RWPE1 (cell line): ENCODE measurements at regions not wholly inside any gene's neighbourhood (a gene's known extent, or its start where the extent isn't known, plus 50 kb on each side); places are given as distances from the start of the nearest gene placed in this dataset.

ENCODE experiments used
- CTCF ChIA-PET: fragments of 350-600 bp; sonication (Branson Sonifier 250); formaldehyde crosslinking; extraction: SDS; loops from one replicate; lab custom pipeline; 2021; lab: Yijun Ruan, JAX
- POLR2A ChIA-PET: fragments of 400-600 bp; formaldehyde crosslinking; extraction: SDS; loops from one replicate; lab custom pipeline; 2020; ENCODE audit warnings: antibody characterized with exemption; ENCODE audit not compliant: low non-redundant PET; lab: Yijun Ruan, JAX
- DNase-seq: peaks from one replicate; pipeline ENCODE4 v3.0.0; 2012; ENCODE audit warnings: low spot score
- H3K27ac ChIP-seq: fragments of 450-650 bp; 2 replicates; pipeline ENCODE4 v1.5.1; 2017
- TF ChIP-seq, protein P1 (sequence below): fragments of 450-650 bp; conservative IDR thresholded peaks from 2 replicates; pipeline ENCODE4 v1.5.1; 2017; ENCODE audit warnings: low read depth, mild to moderate bottlenecking

DNA sequence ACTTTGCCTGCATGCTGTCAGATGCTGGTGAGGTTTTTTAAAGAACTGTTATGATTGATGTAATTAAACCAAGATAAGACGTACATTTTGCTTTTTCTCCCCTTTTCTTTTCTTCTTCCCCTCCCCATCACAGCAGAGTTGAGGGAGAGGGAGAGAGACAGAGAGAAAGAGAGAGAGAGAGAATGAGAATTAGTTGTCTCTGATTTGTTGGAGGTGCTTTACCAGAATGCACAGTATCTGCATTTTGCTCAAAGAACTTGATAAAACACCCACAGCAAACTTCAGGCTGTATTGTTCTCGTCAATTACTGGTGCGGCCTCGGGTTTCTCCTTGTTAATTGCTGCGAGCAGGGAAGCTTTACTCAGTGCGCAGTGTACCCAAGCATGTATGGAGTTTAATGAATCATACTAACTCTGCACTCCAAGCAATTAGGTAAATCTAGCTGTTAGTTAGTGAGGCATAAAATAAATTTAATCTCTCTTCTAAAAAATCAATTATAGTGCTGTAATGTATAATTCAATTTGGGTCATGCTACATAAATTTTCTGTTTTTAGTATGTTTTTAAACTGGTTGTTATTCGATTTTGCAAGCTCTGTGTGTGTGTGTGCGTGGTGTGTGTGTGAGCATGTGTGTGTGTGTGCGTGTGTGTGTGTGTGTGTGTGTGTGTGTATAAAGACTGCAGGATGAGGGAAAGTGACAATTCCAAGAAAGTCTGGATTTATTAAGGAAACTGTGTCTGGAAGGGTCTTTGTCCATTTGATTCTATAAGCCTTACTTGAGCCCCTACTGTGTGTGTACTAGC, 273.4 kb downstream of the TLE3 start:
- ChIA-PET POLR2A (no interaction called here), CTCF (no interaction called here)
- DNase-seq: no peak
- TF ChIP-seq, protein P1, sequence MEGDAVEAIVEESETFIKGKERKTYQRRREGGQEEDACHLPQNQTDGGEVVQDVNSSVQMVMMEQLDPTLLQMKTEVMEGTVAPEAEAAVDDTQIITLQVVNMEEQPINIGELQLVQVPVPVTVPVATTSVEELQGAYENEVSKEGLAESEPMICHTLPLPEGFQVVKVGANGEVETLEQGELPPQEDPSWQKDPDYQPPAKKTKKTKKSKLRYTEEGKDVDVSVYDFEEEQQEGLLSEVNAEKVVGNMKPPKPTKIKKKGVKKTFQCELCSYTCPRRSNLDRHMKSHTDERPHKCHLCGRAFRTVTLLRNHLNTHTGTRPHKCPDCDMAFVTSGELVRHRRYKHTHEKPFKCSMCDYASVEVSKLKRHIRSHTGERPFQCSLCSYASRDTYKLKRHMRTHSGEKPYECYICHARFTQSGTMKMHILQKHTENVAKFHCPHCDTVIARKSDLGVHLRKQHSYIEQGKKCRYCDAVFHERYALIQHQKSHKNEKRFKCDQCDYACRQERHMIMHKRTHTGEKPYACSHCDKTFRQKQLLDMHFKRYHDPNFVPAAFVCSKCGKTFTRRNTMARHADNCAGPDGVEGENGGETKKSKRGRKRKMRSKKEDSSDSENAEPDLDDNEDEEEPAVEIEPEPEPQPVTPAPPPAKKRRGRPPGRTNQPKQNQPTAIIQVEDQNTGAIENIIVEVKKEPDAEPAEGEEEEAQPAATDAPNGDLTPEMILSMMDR: no peak
- H3K27ac ChIP-seq: no peak overlapping the region

DNA sequence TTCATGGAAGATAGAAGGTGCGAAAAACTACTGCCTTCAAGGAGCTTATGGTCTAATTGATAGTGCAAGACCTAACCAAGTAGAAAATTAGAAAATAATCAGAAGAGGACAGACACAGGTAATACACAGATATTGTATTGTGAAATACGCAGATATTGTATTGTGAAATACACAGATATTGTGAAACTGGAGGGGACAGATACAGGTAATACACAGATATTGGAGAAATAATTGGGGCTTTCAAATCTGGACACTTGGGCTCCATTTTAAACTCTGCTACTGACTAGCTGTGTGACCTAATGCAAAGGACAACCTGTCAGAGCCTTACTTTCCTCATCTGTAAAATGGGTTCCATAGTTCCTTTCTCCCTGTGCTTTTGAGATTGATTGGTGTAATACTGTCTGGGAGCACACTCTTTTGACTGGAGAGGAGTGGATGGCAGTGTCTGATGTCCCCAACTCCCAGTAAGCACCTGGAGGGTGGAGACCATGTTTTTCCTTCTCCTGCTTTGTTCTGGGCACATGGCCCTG, 272.8 kb downstream of the TLE3 start:
- CTCF ChIA-PET: no interaction called here
- TF ChIP-seq, protein P1: no peak
- POLR2A ChIA-PET: no interaction called here
- no peak overlapping the region for H3K27ac ChIP-seq
- DNase-seq: no peak

DNA sequence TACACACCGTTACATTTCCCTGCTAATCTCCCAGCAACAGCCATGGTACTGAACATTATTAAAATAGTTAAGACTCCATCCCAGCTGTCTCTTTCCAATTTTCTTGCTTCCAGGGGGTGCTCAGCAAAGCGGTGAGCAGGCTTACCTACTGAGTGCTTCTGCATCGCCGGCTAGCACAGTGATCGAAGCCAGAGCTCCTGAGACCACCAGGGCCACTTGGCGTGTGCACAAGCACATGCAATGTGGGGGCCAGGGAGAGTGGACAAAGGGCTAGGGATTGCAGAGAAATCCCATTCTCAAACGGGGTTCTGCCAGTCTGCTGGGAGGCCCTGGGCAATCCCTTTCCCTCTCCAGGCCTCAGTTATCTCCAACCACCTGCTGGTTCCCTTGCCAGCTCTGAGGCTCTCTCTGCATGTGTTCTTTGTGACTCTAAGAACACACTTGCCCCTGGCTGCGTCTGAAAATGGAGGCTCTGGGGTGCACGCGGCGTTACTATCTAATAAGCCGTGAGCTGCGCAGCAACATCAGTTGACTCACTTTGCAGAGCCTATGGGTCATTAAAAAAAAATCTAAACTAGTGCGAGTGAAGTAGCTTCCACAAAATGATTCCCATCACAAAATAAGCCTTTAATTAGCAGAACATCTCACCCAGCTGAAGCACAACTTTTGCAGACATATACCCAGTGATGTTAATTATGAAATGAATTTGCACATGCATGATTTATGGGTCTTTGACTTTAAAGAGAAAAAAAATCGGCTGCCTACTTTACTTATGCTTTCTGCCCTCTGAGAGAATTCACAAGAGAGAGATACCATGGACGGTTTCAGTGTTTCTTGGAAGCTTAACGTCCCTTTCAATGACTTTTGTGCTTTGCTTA, 271.5 kb downstream of the TLE3 start:
- H3K27ac ChIP-seq: no peak overlapping the region
- DNase-seq: no peak
- POLR2A ChIA-PET: no interaction called here
- TF ChIP-seq, protein P1: no peak
- CTCF ChIA-PET: interaction anchor here (0.6 kb wide), 1 partner anchor 11 kb away, joined by 3 read pairs; no protein-coding TSS in a partner anchor

DNA sequence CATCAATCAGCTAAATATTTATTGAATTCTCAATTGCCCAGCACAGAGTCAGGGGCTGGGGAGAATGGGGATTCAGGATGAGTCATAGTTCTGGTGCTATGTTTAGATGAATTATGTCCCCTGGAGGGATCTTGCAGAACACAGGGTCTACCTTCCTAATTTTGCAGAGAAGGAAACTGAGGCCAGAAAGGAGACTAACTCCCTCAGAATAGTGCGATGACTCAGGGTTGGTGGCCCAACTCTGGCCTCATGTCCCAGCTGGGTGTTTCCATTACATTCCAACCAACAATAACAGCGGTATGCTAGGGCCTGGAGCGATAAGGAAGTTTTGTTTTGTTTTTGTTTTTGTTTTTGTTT, 270.9 kb downstream of the TLE3 start:
- H3K27ac ChIP-seq: no peak overlapping the region
- TF ChIP-seq, protein P1: no peak
- CTCF ChIA-PET: no interaction called here
- no peak for DNase-seq
- POLR2A ChIA-PET: no interaction called here

DNA sequence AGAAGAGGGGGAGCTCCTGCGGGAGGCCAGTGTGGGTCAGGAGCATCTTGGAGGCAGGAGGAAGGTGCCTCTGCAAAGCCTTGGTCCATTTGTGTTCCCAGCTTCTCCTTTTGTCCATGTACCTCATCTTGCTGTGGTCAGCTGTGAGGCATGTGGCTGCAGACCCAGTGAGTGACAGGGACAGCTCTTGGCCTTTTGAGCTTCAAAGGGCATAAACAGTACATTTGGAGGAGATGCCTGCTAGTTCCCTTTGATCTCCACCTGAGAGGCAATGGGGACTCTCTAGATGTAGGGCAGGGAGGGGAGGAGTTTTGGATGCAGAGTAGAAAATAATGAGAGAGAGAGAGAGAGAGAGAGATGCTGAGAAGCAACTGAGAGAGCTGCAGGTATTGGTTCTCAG, 270.0 kb downstream of the TLE3 start:
- TF ChIP-seq, protein P1: no peak
- no peak for DNase-seq
- ChIA-PET CTCF (no interaction called here), POLR2A (no interaction called here)
- no peak overlapping the region for H3K27ac ChIP-seq

DNA sequence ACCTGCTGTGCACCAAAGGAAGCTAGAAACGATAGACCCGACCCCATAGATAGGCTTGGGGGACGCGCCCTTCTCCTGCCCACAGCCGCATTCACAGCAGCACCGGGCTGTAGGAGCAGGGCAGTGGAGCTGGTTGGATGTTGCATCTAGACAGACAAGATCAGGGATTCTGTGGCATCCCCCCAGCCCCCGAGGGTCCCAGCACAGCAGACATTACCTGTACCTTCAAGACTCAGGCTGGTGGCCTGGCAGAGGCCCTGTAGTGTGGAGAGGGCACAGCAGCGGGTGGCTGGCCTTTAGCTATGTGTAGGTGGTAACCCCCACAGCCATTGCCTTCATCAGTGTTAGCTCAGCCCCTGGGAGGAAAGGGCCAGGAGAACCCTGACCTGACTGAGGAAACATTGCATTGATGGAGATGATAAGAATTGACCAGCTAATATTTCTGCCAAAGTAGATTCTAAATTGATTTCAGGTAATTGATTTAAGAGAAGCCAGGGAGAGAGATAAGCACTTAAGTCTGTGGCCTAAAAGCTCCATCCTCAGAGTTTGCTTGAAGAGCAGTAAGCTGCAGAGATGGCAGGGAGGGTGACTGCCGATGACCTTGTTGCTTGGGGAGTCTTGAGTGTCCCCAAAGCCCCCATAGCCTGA, 269.4 kb downstream of the TLE3 start:
- ChIA-PET CTCF (no interaction called here), POLR2A (no interaction called here)
- no peak for DNase-seq
- H3K27ac ChIP-seq: no peak overlapping the region
- TF ChIP-seq, protein P1: no peak
